ENCODE measurements at regions not wholly inside any gene's neighbourhood (a gene's known extent, or its start where the extent isn't known, plus 50 kb on each side); places are given as distances from the start of the nearest gene placed in this dataset.

GRCh38 chr6:19219931-19220330, 617.2 kb upstream of the ID4 start:
- Histone ChIP-seq H3K36me3 (replicated peaks in 1 of 2; ENCODE audit: control insufficient read depth in 1 of 2, insufficient read depth in 2 of 2, low read length in 1 of 2) (no peaks in the 10 kb centered on the region), H3K79me2 (ENCODE audit: insufficient read depth) (no peaks in the 10 kb centered on the region), H3K9me3 (no peaks in the 10 kb centered on the region), H3K9me2 (no peaks in the 10 kb centered on the region), H4K20me1 (ENCODE audit: insufficient read depth) (no peaks in the 10 kb centered on the region), H3F3A (replicated peaks; ENCODE audit: insufficient read depth) (no peaks in the 10 kb centered on the region), H3K4me3 (ENCODE audit: low read depth in 2 of 2, low read length in 1 of 2) (no peak overlapping the region), H3K27ac (ENCODE audit: low read depth in 2 of 2, low read length in 1 of 2) (no peak overlapping the region), H3K9ac (no peak overlapping the region), H3K4me2 (no peak overlapping the region), H2AFZ (ENCODE audit: low read depth) (no peak overlapping the region), H3K4me1 (ENCODE audit: control insufficient read depth in 1 of 2, insufficient read depth in 2 of 2, low read depth in 1 of 2, low read length in 1 of 2) (no peaks in the 10 kb centered on the region), H3K27me3 (ENCODE audit: insufficient read depth) (no peaks in the 10 kb centered on the region)
- POLR2A ChIA-PET, result no interaction called here
- CTCF ChIA-PET, result interaction anchor here (1.5 kb wide), 1 partner anchor 9 kb away, joined by 7 read pairs; no protein-coding TSS in a partner anchor
- no peak for DNase-seq
- WGBS (ENCODE audit: low lambda C conversion rate), result 4% methylated on average over 1 of the region's 1 CpG
- TF ChIP-seq USF2 (IDR thresholded peaks at IDR 0.05; ENCODE audit: borderline replicate concordance, low read depth, low read length), result no peak
- no peak for TF ChIP-seq GATA2 (CRISPR knock-in tag; IDR thresholded peaks at IDR 0.05)
- no peak for TF ChIP-seq MAX (IDR thresholded peaks at IDR 0.05; ENCODE audit: low read depth)
- TF ChIP-seq RXRA (IDR thresholded peaks at IDR 0.05; ENCODE audit: borderline replicate concordance, low read depth), result no peak
- TF ChIP-seq, protein P1, sequence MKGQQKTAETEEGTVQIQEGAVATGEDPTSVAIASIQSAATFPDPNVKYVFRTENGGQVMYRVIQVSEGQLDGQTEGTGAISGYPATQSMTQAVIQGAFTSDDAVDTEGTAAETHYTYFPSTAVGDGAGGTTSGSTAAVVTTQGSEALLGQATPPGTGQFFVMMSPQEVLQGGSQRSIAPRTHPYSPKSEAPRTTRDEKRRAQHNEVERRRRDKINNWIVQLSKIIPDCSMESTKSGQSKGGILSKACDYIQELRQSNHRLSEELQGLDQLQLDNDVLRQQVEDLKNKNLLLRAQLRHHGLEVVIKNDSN (IDR thresholded peaks at IDR 0.05; ENCODE audit: borderline replicate concordance, low read depth), result no peak
- TF ChIP-seq EZH2phosphoT487 (IDR thresholded peaks at IDR 0.05; ENCODE audit: borderline replicate concordance, low read depth), result no peak
- TF ChIP-seq RAD21 (IDR thresholded peaks at IDR 0.05; ENCODE audit: low read length), result no peak
- TF ChIP-seq, protein P2, sequence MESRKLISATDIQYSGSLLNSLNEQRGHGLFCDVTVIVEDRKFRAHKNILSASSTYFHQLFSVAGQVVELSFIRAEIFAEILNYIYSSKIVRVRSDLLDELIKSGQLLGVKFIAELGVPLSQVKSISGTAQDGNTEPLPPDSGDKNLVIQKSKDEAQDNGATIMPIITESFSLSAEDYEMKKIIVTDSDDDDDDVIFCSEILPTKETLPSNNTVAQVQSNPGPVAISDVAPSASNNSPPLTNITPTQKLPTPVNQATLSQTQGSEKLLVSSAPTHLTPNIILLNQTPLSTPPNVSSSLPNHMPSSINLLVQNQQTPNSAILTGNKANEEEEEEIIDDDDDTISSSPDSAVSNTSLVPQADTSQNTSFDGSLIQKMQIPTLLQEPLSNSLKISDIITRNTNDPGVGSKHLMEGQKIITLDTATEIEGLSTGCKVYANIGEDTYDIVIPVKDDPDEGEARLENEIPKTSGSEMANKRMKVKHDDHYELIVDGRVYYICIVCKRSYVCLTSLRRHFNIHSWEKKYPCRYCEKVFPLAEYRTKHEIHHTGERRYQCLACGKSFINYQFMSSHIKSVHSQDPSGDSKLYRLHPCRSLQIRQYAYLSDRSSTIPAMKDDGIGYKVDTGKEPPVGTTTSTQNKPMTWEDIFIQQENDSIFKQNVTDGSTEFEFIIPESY (IDR thresholded peaks at IDR 0.05; ENCODE audit: borderline replicate concordance, low read depth), result no peak
- TF ChIP-seq, protein P3, sequence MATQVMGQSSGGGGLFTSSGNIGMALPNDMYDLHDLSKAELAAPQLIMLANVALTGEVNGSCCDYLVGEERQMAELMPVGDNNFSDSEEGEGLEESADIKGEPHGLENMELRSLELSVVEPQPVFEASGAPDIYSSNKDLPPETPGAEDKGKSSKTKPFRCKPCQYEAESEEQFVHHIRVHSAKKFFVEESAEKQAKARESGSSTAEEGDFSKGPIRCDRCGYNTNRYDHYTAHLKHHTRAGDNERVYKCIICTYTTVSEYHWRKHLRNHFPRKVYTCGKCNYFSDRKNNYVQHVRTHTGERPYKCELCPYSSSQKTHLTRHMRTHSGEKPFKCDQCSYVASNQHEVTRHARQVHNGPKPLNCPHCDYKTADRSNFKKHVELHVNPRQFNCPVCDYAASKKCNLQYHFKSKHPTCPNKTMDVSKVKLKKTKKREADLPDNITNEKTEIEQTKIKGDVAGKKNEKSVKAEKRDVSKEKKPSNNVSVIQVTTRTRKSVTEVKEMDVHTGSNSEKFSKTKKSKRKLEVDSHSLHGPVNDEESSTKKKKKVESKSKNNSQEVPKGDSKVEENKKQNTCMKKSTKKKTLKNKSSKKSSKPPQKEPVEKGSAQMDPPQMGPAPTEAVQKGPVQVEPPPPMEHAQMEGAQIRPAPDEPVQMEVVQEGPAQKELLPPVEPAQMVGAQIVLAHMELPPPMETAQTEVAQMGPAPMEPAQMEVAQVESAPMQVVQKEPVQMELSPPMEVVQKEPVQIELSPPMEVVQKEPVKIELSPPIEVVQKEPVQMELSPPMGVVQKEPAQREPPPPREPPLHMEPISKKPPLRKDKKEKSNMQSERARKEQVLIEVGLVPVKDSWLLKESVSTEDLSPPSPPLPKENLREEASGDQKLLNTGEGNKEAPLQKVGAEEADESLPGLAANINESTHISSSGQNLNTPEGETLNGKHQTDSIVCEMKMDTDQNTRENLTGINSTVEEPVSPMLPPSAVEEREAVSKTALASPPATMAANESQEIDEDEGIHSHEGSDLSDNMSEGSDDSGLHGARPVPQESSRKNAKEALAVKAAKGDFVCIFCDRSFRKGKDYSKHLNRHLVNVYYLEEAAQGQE (IDR thresholded peaks at IDR 0.05; ENCODE audit: low read depth, low read length), result no peak
- TF ChIP-seq, protein P4, sequence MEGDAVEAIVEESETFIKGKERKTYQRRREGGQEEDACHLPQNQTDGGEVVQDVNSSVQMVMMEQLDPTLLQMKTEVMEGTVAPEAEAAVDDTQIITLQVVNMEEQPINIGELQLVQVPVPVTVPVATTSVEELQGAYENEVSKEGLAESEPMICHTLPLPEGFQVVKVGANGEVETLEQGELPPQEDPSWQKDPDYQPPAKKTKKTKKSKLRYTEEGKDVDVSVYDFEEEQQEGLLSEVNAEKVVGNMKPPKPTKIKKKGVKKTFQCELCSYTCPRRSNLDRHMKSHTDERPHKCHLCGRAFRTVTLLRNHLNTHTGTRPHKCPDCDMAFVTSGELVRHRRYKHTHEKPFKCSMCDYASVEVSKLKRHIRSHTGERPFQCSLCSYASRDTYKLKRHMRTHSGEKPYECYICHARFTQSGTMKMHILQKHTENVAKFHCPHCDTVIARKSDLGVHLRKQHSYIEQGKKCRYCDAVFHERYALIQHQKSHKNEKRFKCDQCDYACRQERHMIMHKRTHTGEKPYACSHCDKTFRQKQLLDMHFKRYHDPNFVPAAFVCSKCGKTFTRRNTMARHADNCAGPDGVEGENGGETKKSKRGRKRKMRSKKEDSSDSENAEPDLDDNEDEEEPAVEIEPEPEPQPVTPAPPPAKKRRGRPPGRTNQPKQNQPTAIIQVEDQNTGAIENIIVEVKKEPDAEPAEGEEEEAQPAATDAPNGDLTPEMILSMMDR (IDR thresholded peaks at IDR 0.05), result no peak
